EH (cell line): ENCODE measurements at regions not wholly inside any gene's neighbourhood (a gene's known extent, or its start where the extent isn't known, plus 50 kb on each side); places are given as distances from the start of the nearest gene placed in this dataset.
A peak's percentile ranks its signal among the peaks of the same experiment; 100 is the strongest.

ENCODE experiments used
- DNase-seq: peaks from one replicate; pipeline ENCODE4 v3.0.0-alpha.2; 2015; ENCODE audit warnings: low read depth

DNA sequence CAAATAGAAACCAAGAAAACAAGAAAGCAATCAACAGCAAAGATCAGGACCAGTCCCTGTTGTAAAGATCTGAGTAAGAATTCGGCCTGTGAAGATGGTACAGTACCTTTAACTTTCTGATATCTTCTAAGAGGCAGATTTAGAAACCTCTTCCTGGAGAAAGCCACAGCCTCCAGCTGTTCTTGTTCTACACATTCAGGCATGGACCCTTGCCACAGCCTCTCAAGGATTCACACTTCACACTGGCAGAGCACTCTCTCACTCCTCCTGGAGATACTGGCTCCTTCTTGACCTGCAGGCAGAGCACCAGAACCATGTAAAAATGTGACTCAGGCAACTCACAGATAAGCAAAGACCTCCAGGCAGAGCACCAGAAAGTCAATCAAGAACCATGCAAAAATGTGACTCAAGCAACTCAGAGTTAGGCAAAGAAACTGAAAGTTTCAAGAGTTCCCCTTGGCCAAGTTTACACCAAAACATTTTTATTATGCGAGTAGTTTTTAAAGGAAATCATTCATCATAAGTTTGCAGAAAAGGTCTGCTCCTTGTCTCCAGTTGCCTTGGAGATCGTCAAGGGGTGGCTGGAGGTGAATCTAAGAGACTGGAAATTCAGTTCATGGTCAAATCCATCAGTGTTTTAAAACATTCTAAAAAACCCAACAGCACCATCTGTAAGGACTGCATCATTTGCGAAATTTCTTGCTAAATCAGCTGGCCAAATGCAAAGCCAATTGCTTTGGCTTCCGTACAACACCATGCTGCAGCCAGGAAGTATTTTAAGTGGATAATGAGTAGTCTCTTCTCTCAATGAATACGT, 119.3 kb upstream of the MDM1 start:
- peak; percentile 88 for DNase-seq

DNA sequence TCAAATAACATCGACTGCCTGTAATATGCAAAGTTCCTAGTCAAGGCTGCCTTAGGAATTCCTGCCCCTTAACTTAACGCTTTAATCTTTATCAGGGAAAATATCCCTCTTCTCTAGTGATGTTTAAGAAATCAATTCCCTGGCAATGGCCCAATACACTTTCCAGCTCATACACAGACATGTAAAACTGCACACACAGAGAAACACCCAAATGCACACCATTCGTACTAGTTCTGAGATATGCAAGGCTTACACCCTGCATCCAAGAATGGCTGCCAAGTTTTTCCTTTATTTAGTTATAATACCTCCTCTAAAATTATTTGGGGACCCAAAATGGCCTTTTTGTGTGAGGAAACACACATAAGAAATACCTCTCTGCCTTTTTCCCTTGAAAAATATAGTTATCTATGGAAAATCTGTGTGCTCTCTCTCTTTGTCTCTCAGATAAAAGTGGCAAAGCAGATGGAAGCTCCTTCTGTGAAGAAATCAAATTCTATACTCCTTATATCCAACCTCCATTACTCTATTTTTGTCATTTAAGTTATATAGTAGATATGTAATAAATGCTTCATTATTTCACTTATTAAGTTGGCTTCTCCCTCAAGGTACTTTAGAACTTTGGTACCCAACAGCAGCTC, 120.0 kb upstream of the MDM1 start:
- no peak for DNase-seq

DNA sequence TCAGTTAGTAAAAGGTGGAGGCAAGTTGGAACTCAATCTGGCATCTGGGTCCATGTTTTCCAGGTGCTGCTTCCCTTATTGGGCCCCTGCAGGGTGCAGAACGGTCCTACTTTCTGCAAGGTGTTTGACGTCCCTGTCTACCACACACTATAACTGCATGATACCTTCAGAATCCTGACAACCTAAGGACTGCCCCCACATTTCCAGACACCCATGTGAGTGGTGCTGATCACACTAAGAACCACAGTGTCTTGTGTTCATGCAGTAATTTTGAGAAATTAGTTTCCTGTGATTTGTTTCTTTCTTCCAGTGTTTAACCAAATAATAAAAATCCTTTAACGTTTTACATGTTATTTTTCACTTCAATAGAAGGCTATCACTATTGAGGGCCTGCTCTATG, 121.1 kb upstream of the MDM1 start:
- DNase-seq: no peak

DNA sequence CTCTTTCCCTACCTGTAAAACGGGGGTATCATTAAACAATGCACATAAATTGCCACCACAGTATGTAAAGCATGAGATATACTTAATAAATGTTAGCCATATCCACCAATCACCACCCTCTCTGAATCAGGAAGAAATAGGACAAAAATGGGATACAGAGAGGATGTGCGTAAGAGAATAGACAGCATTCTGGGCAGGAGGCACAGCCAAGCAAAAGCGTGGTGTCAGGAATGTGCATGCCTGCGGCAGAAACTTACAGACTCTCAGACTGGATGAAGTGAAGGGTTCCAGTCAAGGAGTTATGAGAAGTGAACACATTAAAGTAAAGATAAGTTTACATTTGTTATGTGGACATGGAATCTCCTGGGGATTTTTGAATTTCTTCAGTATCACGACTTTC, 121.7 kb upstream of the MDM1 start:
- DNase-seq: no peak

DNA sequence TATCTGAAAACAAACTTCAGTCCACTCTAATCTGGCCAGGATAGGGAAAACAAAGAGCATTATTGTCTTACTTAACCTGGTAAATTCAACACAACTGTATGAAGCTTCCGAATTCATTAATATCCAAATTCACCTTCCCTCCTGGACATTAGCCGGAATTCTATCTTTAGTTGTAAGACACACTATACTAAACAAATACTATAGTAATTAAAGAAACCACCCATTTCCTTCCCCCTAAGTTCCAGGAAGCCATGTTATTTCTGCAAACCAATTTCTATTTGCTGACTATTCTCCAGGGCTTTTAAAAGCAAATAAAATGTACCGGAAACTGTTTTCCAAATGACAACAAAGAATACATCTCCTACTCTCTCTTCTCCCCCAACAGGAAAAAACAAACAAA, 122.7 kb upstream of the MDM1 start:
- no peak for DNase-seq

DNA sequence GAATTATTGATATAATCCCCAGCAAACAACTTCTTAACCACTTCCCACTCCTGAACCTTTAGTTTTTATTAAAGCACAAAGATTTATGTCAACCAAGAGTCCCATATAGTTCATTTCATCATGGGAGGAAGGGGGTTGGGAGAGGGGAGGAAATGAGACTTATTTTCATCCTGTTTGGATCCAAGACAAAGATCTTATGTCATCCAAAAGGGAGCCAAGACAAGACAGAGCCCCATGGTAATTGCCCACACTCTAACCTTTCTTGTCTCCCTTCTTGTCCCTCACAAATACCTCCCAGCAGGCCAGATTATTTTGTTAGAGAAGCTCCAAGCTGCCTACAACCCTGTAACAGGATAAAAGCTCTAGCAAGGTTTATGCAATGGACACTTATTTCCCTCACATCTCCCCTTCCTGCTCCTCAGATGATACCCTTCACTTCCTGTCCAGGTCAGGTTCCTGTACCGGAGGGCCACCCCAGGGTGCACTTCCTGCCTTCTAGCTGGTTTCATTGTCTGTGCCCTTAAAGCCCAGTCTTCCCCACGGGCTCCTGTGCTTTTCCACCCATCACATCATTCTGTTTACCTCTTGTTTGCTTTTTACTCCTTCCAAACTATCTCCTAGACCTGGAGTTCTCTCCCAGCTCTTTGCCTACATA, 123.7 kb upstream of the MDM1 start:
- peak; percentile 19 for DNase-seq

DNA sequence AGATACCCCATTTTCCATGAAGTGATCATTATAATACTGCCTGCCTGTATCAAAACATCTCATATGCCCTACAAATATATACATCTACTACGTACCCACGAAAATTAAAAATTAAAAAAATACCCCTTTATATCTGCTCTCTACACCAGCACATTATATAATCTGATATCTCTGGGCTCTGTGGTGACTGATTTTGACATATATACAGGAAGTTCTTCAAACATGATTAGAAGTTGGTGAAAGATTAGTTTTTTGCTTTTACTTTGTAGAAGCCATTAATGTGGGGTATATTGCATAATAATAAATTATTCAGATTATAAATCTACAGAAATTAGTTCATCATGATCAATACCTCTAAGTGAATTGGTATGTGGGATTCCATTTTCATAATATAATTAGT, 126.7 kb upstream of the MDM1 start:
- DNase-seq: no peak

DNA sequence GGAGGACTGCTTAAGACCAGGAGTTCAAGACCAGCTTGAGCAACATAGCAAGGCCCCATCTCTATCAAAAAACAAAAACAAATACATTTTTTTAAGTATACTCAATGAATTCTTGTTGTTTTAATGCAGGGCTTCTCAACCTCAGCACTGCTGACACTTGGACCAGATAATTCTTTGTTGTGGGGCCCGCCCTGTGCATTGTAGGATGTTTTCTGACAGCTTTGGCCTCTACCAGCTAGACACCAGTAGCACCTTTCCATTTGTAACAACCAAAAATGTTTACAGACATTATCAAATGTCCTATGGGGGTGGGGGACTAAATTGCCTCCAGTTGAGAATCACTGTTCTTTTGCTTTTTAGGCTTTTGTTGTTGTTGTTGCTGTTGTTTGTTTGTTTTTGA, 128.1 kb upstream of the MDM1 start:
- DNase-seq: no peak

DNA sequence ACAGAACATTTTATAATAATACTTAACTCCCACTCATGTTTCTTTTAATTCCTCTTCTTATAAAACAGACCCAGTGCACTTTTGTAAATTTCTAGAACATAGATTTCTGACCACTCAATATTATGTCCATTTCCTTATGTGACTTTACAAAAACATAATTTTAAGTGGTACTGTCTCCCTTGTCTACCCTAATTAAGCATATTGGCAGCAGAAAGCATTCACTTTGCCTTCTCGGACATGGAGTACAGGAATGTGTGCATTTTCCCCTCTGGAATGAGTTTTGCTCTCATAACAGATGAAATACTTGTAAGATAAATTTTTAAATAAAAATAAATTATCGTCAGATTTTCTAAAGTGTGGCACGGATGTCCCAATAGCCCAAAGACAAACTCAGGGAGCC, 129.5 kb upstream of the MDM1 start:
- no peak for DNase-seq

DNA sequence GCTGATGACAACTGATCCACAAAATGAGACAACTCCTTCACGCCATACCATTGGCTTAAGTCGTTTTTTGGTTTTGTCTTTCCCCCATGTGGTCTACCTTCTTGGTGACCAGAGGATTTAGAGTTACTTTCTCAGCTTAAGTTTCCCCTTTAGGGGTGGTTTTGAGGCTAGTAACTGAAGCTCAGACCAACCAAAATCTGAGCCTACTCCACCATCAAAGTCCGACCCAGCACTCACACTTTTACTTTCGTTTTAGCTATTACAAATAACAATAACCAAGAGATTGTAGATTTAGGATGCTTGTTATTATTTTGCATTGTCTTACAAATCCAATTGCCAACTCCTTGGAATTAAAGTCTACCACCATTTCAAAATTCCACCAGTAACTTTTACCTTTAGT, 130.6 kb upstream of the MDM1 start:
- DNase-seq: no peak

DNA sequence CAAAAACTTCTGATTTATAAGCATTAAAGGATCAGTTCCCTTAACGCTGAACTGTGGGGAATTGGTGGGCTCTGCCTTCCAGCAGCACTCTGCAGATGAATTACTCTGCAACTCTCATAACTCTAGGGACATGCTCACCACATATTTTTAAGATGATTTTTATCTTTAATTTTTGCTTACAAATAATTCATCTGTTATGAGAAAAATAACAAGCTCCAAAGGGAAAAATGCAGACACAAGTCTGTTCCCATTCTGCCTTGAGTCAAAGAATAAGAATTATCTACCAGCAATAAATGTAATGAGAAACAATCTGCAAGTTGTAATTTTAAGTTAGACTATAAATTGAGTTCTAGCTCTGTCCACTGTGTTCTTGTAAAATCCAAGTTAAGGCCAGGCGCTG, 133.1 kb upstream of the MDM1 start:
- DNase-seq: no peak

DNA sequence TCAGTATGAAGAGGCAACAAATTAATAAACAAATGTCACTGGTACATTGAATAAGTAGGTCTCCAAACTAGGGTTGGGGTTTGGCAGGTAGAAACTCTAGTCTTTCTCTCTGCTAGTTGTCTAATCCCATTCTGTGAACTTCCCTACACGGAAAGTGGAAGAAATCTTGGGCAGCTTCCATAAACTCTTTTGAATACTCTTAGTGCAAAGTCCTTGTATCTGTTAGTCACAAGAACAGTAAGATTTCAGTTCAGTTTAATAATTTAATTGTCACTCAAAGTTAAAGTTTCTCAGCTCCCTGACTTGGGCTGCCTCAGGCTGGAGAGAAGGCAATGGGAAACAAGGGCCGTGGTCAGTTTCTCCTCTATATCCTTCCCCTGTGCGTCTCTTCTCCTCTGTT, 135.4 kb upstream of the MDM1 start:
- DNase-seq: no peak

DNA sequence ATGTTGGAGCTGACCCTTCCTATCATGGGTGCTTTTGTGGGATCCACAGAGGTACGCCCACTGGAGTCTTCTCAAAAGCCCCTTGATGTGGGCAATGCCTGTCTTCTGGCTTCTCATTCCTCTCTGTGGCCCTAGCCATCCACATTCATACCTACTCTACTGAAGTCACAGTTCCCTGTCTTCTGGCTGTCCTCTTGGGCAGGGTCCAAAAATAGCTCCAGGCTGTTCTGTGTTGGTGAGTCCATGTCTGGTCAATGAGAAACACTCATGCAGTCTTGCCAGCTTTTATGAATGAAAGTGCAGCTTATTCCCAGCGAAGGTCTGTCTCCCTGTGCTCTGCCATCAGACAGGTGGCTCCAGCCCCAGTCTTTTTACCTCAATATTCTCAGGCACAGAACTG, 135.9 kb upstream of the MDM1 start:
- peak; percentile 75 for DNase-seq

DNA sequence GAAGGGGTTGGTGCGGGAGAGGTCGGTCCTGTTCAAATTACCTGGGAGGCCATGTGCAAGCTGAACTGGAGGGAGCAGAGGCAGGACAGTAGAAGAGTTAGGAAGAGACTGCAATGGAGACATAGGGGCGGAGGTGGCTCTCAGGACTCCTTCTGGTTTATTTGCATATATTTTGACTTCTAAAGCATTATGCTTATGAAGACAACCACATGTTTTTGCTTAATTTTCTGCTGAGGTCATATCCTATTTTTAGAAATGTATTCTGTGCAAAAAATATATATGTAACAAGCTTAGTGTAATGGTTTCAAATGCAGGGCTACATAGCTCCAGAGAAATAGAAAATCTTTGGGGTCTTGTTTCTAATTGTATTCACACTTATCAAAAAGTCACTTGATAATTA, 137.0 kb upstream of the MDM1 start:
- DNase-seq: peak; percentile 5

DNA sequence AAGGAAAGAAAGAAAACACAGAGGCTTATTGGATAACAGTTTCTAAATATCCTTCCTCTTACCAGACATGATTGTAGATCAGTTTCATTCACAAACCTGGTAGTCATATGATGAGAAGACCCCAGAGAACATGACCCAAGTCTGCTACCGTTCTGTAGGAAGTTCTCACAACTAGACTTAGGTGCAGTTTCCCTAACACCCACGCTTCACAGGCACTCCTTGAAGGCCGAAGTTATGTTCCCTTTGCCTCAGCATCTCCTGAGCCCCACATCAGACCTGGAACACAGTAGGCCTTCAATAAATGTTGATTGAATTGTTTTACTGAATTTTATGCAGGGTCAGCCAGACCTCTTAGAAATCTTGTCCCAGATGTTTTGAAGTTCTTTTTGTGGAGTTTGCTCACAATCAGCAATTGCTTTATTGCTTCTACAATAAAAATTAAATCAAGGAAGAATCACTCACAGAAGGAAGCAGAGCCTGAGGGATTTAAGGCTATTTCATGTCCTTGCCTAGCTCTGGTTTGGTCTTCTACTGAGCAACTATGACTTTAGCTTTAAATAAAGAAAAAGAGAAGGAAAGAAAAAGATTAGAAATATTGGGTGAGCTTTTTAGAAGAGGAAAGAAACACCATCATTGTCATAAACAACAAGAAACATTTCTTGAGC, 138.6 kb upstream of the MDM1 start:
- no peak for DNase-seq

DNA sequence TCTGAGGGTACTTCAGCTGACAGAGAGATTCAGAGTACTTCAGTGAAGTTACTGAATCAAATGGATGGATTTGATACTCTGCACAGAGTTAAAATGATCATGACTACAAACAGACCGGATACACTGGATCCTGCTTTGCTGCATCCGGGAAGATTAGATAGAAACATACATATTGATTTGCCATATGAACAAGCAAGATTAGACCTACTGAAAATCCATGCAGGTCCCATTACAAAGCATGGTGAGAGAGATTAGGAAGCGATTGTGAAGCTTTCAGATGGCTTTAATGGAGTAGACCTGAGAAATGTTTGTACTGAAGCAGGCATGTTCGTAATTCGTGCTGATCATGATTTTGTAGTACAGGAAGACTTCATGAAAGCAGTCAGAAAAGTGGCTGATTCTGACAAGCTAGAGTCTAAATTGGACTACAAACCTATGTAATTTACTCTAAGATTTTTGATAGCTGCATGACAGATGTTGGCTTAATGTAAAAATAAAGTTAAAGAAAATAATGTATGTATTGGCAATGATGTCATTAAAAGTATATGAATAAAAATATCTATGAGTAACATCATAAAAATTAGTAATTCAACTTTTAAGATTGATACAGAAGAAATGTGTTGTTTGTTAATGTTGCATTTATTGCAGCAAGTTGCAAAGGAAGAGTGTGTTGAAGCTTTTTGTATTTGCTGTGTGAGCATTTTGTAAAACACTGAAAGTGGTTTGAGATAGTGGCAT, 136.1 kb upstream of the RAP1B start:
- no peak for DNase-seq

DNA sequence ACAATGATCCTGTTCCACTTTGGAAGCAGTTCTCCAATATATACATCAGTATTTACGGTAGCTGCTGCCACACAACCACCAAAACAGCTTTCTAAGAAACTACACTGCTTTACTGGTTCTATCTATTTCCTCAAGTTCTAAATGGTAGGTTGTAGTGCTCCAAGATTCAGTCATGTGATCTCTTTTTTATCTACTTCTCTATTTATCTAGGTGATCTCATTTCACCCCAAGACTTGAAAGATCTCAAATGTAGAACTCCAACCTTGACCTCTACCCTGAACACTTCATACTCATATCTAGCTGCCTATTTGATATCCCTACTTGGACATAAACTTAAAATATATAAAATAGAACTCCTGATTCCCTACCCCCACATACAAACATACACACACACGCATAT, 133.9 kb upstream of the RAP1B start:
- DNase-seq: no peak

DNA sequence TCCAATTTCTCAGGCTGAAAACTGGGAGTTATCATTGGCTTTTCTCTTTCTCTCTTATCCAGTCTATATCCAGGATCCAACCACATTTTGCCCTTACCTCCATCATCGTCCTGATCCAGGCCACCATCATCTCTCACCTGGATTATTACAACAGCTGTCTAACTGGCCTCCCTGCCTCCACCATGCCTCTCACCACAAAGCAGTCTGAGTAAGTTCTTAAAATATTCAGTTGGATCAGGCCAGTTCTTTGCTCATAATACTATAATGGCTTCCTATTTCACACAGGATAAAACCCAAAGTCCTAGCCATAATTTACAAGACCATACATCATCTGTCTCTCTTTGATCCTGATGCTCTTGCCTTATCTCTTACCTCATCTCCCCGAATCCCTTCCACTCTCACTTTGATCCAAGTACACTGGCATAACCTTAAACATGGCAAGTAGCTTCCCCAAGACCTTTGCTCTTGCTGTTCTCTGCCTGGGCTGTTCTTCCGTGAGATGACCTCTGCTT, 133.4 kb upstream of the RAP1B start:
- peak; percentile 38 for DNase-seq

DNA sequence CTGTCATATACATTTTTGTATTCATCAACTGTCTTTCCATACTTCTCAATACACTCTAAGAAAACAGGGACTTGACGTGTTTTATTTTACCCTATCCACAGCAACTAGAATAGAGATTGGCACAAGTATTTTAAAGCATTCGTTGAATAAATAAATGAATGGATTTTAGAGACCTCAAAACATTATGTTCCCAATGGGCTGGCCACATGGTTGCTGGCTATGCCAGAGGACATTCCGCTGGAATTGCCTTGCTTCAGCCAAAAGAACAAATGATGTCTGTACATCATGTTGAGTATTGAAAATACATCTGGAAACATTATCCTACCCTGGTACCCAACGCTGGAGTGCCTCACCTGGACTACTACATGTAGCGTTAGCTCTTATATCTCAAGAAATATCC, 132.8 kb upstream of the RAP1B start:
- no peak for DNase-seq

DNA sequence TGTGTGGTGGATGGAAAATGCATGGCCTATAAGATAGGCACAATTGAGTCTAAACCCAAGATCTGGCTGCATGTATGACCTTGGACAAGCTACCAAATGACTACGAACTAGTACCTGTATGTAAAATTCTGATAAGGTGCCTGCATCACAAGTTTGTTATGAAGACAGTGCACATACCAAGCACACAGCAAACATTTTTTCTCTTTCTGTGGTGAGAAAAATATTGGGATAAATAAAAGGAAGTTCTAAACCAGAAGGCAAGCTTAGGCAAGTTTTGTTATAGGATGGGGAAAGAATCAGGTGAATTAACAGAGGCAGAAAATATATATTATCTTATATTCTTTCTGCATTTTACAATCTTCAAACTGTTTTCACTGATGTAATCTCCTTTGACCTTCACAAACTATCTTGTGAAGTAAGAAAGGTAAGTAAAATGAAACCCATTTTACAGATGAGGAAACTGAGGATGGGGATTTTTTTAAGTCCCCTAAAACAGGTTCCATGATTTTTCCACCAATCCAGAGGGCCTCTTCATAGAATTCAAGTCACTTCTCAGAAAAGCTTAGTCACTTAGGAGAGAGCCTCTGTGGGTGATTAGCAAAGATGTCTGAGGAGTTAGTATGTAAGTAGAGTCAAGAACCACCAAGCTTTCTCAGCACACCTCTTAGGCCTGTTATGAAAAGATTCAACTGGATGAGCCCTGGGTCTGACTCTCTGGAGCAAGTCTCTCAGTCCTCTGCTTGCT, 132.0 kb upstream of the RAP1B start:
- no peak for DNase-seq

DNA sequence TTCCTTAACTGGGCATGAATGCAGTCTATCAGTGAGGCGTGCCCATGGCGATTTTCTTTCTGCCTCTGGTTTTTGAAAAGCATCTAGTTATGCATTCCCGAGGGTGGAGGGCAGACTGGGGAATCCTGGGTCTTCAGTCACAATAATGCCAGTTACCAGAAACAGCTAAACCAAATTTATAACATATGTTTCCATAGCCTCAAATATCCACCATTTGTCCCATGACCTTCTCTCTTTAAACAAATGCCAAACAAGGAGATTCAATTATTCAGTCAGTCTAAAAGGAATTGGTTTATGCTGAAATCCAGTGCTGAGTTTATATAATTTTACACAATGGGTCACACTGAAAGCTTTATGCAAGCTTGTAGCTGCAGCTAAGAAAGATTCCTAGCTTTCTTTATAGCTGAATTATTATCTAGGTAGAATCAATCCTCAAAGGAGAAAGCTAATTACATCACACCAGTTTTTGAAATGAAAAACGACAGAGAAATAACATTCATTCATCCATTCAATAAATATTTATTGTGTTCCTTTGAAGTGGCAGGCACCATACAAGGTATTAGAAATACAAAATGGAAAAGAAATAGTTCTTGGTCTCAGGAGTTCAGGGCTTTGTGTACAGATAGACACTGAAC, 131.3 kb upstream of the RAP1B start:
- peak; percentile 94 for DNase-seq
